IPS DF 6.9 (cell line): ENCODE measurements at regions not wholly inside any gene's neighbourhood (a gene's known extent, or its start where the extent isn't known, plus 50 kb on each side); places are given as distances from the start of the nearest gene placed in this dataset.

Experiments
- DNase-seq: peaks from one replicate; pipeline ENCODE4 v3.0.0-alpha.2; 2013; ENCODE audit warnings: low read depth, low spot score
- H3K27ac ChIP-seq: one replicate; pipeline ENCODE4 v1.5.1; 2013; ENCODE audit warnings: low read length, control low read depth
- H3K27me3 ChIP-seq: 2 replicates; pipeline ENCODE4 v1.6.1; 2013; ENCODE audit warnings: mild to moderate bottlenecking, low read length; ENCODE audit not compliant: control insufficient read depth, insufficient read depth
- H3K36me3 ChIP-seq: 2 replicates; pipeline ENCODE4 v1.6.1; 2013; ENCODE audit warnings: low read length; ENCODE audit not compliant: control insufficient read depth, insufficient read depth
- H3K4me1 ChIP-seq: 2 replicates; pipeline ENCODE4 v1.6.1; 2013; ENCODE audit warnings: low read length; ENCODE audit not compliant: control insufficient read depth, insufficient read depth
- H3K4me3 ChIP-seq: 2 replicates; pipeline ENCODE4 v1.5.1; 2013; ENCODE audit warnings: mild to moderate bottlenecking, low read length
- H3K9me3 ChIP-seq: 2 replicates; pipeline ENCODE4 v1.6.1; 2013; ENCODE audit warnings: low read length, inconsistent platforms; ENCODE audit not compliant: control insufficient read depth, insufficient read depth
- WGBS: extraction: QIAGEN DNeasy Blood & Tissue Kit; methylation state at CpG from one replicate; pipeline ENCODE4 v1.1.7; 2013; ENCODE audit warnings: mixed read lengths, missing lambda C conversion rate; ENCODE audit not compliant: insufficient read length, insufficient coverage; 5-methylcytosine and 5-hydroxymethylcytosine counted together

GRCh38 chr1:39110325-39110851 is 84.2 kb downstream of the NDUFS5 start:
- no CpG with 5 or more reads among the region's 3 CpGs for WGBS
- peaks cover 6% of the 10 kb centered on the region; the same call in 1 of the 2 replicates for H3K4me1 ChIP-seq
- no peak for DNase-seq

GRCh38 chr1:39110882-39111281 is 84.7 kb downstream of the NDUFS5 start:
- no peak for DNase-seq
- H3K4me1 ChIP-seq, result peaks cover 6% of the 10 kb centered on the region; the same call in 1 of the 2 replicates
- no peak overlapping the region for H3K27ac ChIP-seq
- H3K36me3 ChIP-seq, result no peaks in the 10 kb centered on the region
- H3K27me3 ChIP-seq, result no peaks in the 10 kb centered on the region
- no CpG with 5 or more reads among the region's 1 CpG for WGBS
- H3K9me3 ChIP-seq, result no peaks in the 10 kb centered on the region
- H3K4me3 ChIP-seq, result no peak overlapping the region

More at GRCh38 chr1:39110325-39110851, 84.2 kb downstream of the NDUFS5 start:
- Histone ChIP-seq H3K36me3 (no peaks in the 10 kb centered on the region), H3K27me3 (no peaks in the 10 kb centered on the region), H3K4me3 (no peak overlapping the region), H3K9me3 (no peaks in the 10 kb centered on the region), H3K27ac (no peak overlapping the region)

DNA sequence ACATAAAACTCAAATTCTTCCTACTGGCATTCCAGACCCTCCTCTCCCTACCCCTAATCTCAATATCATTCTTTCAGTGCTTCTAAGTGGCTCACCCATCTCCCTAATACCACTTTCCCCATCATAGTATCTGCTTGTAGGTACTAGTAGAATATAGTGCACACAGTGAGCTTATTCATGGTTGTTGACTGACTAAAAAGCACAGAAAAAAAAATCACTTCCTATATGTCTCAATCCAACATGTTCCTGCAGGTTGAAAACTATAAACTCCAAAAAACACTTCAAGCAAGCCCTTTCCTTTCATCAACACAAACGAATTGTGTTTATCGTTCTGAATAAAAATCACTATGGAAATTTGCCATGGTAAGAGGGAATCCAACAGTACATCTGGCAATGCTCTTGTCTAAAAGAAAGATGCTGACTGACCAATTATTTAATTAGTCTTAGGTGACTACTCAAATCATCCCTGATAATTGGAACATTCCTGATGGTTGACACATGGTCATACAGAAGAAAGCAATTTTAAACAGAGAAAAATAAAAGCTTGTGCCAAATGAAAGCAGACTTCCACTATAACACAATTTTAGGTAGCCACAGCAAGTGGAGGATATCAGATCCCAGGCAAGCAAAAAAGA is 87.1 kb downstream of the NDUFS5 start:
- no CpG with 5 or more reads among the region's 2 CpGs for WGBS
- no peaks in the 10 kb centered on the region for H3K36me3 ChIP-seq
- no peak overlapping the region for H3K27ac ChIP-seq
- no peaks in the 10 kb centered on the region for H3K27me3 ChIP-seq
- no peak for DNase-seq
- peaks cover 3% of the 10 kb centered on the region; the same call in 1 of the 2 replicates for H3K4me1 ChIP-seq
- H3K4me3 ChIP-seq, result no peak overlapping the region
- H3K9me3 ChIP-seq, result no peaks in the 10 kb centered on the region

DNA sequence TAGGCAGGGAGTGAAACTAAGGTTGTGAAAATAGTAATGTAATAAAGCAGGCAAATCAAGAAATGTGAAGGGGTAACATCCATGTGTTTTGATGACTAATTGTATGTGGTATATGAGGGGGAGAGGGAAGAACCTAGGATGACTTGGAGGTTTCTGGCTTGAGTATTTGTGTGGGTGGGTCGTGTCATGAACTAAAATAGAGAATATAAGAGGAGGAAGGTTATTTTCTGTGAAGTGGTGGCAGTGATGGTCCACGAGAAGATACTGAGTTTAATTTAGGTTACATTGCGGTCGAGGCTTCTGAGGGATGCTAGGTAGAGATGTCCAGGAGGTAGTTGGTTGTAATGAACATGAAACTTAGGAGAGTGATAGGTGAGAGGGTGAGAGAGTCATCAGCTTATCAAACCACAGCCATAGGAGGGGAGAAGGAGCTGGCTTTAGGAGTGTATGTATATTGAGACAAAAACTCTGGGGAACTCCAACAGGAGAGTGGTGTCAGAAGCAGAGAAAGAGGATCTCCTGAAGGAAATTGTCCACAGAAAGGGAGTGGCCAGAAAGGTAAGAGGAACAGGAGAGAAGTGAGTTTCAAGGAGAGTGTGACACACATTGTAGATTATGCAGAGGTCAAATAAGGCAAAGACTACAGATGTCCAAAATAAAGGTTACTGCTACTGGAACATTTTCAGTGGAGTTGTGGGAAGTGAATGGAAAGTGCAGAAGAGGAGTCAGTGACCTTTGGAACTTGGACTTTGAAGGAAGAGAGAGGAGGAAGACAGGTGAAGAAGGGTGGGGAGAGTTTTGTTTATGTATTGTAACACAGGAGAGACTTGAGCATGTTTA is 89.0 kb upstream of the MACF1 start:
- no peaks in the 10 kb centered on the region for H3K27me3 ChIP-seq
- DNase-seq, result no peak
- H3K4me1 ChIP-seq, result peaks cover 3% of the 10 kb centered on the region; the same call in 1 of the 2 replicates
- H3K27ac ChIP-seq, result no peak overlapping the region
- no peaks in the 10 kb centered on the region for H3K36me3 ChIP-seq
- 100% methylated on average over 1 of the region's 4 CpGs for WGBS
- no peaks in the 10 kb centered on the region for H3K9me3 ChIP-seq
- H3K4me3 ChIP-seq, result no peak overlapping the region

DNA sequence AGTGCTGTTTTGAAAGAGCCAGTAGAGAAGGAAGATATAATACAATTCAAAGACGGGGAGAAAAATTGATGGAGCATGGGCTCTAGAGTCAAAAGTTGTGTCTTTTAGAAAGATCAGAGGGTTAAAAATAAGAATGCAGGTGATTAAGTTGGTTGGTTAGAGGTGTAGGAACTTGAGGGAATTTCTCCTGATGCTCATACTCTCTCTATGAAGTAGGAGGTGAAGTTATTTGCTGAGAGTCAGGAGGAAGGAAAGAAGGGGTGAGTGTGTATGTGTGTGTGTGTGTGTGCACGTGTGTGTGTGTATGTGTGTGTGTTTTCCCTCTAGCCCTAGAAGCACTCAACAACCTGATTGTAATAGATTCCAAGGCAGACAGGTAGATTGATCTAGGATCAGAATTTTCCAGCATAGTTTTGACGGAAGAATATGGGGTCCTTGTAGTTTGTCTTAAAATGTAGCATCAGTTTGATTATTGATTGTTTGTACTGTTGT is 88.3 kb upstream of the MACF1 start:
- H3K4me1 ChIP-seq, result peaks cover 3% of the 10 kb centered on the region; the same call in 1 of the 2 replicates
- H3K9me3 ChIP-seq, result no peaks in the 10 kb centered on the region
- H3K36me3 ChIP-seq, result no peaks in the 10 kb centered on the region
- DNase-seq, result no peak
- H3K4me3 ChIP-seq, result no peak overlapping the region
- H3K27me3 ChIP-seq, result no peaks in the 10 kb centered on the region
- no CpG with 5 or more reads among the region's 3 CpGs for WGBS
- no peak overlapping the region for H3K27ac ChIP-seq

- no peaks in the 10 kb centered on the region for H3K27me3 ChIP-seq
- H3K27ac ChIP-seq, result no peak overlapping the region
- no peak overlapping the region for H3K4me3 ChIP-seq
- peaks cover 3% of the 10 kb centered on the region; the same call in 1 of the 2 replicates for H3K4me1 ChIP-seq
- no peaks in the 10 kb centered on the region for H3K36me3 ChIP-seq
- WGBS, result no CpG with 5 or more reads among the region's 3 CpGs
- no peaks in the 10 kb centered on the region for H3K9me3 ChIP-seq
- DNase-seq, result no peak
Observed at GRCh38 chr1:39116860-39117728, 87.4 kb upstream of the MACF1 start.

GRCh38 chr1:39117899-39118450 is 86.5 kb upstream of the MACF1 start:
- Histone ChIP-seq H3K36me3 (no peaks in the 10 kb centered on the region), H3K9me3 (no peaks in the 10 kb centered on the region), H3K4me3 (no peak overlapping the region), H3K4me1 (peaks cover 3% of the 10 kb centered on the region; the same call in 1 of the 2 replicates), H3K27ac (no peak overlapping the region), H3K27me3 (no peaks in the 10 kb centered on the region)
- WGBS, result no CpG with 5 or more reads among the region's 1 CpG
- no peak for DNase-seq

DNA sequence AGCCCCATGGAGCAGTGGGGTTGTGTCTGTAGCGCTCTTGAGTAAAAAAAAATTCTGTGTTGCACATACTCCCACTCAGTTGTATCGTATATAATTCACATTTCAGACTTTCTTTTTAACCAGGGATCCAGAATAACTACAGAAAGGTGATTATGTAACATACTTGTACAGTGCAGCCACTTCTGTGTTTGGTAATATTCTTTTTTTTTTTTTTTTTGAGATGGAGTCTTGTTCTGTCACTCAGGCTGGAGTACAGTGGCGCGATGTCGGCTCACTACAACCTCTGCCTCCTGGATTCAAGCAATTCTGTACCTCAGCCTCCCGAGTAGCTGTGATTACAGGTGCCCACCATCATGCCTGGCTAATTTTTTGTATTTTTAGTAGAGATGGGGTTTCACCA is 82.4 kb upstream of the MACF1 start:
- Histone ChIP-seq H3K27me3 (no peaks in the 10 kb centered on the region), H3K27ac (no peak overlapping the region), H3K9me3 (no peaks in the 10 kb centered on the region), H3K36me3 (no peaks in the 10 kb centered on the region), H3K4me3 (no peak overlapping the region), H3K4me1 (peaks cover 3% of the 10 kb centered on the region; the same call in 1 of the 2 replicates)
- WGBS, result no CpG with 5 or more reads among the region's 6 CpGs
- DNase-seq, result no peak

DNA sequence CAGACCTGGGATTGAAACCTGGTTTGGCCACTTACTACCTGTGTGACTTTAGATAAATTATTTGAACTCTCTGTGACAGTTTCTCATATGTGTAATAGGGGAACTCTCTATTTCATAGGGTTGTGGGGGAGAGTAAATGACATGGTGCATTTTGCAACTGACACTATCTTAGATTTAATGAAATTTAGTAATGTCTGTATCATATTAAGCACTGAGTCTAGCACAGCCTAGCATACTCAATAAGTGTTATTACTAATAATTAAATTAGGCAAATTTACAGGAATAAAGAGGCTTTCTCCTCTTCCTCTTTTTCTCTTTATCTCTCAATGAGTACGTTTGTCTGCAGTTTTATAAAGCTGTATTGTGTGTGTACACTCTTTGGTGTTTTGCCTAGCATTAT is 80.2 kb upstream of the MACF1 start:
- H3K27ac ChIP-seq, result no peak overlapping the region
- H3K9me3 ChIP-seq, result no peaks in the 10 kb centered on the region
- H3K4me1 ChIP-seq, result no peaks in the 10 kb centered on the region
- WGBS, result no CpG with 5 or more reads among the region's 1 CpG
- H3K36me3 ChIP-seq, result no peaks in the 10 kb centered on the region
- H3K27me3 ChIP-seq, result no peaks in the 10 kb centered on the region
- H3K4me3 ChIP-seq, result no peak overlapping the region
- no peak for DNase-seq
